ENCODE measurements at regions not wholly inside any gene's neighbourhood (a gene's known extent, or its start where the extent isn't known, plus 50 kb on each side); places are given as distances from the start of the nearest gene placed in this dataset.

DNA sequence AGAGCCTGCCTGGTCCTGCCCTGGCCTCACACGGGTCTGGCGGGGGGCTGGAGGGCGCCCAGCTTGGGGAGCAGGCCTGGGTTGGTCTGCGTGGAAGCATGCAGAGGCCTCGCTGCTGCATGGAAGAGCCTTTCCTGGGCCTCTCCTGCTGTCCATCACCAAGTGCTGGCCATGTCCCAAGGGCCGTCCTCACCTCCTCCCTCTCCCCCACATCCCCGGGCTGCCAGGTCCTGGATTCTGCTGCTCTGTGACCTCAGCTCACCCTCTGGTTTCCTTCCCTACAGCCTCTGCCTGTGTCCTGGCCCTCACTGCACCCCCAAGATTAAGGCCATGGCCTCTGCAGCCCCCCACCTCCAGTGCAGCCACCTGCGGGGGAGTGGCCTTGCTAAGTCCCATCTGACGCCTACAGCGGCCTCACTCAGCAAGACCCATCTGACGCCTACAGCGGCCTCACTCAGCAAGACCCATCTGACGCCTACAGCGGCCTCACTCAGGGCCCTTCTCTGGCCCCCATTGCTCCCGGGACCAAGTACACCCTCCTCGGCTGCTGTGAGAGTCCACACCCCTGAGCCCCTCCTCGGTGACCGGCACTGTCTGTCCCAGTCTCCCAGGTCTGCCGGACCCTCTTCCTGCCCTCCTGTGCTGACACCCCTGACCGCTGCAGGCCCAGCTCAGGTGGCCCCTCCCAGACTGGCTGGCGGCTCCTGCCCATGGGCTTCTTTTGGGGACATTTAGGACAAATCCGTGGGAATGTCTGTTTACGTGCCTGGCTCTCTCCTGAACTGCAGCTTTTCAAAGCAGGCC lies 119.5 kb upstream of the B3GAT1 start:
- no peak for DNase-seq (ENCODE audit: low read depth)

DNA sequence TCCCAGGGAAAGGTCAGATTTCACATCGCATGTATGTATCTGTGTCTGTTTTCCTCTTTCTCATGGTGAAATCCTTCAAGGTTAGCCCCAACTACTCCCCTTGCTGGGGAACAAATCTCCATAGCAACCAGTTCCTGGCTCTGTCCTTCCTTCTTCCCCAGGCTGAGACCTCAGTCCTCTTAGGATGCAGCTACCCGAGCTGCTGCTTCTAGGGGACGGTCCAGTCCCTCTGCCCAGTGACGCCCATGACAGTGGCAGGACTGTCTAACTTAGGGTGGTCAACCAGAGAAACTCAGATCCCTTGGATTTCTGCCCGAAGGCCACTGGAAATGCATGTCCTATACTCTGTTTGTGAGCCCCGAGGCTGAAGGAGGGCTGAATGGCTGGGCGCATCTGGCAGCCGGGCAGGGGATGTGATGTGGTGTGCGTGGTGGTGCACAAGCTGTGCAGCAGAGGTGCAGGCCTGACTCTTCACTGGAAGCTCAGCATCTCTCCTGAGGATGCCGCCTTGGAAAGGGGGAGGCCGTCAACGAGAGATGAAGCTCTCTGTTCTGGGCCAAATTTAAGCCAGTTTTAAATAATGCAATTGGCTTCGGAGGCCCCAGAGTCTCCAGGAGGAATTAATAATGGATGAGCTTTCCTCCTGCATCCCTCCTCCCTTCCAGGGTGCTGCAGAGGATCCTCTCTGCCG lies 118.7 kb upstream of the B3GAT1 start:
- no peak for DNase-seq (ENCODE audit: low read depth)

DNA sequence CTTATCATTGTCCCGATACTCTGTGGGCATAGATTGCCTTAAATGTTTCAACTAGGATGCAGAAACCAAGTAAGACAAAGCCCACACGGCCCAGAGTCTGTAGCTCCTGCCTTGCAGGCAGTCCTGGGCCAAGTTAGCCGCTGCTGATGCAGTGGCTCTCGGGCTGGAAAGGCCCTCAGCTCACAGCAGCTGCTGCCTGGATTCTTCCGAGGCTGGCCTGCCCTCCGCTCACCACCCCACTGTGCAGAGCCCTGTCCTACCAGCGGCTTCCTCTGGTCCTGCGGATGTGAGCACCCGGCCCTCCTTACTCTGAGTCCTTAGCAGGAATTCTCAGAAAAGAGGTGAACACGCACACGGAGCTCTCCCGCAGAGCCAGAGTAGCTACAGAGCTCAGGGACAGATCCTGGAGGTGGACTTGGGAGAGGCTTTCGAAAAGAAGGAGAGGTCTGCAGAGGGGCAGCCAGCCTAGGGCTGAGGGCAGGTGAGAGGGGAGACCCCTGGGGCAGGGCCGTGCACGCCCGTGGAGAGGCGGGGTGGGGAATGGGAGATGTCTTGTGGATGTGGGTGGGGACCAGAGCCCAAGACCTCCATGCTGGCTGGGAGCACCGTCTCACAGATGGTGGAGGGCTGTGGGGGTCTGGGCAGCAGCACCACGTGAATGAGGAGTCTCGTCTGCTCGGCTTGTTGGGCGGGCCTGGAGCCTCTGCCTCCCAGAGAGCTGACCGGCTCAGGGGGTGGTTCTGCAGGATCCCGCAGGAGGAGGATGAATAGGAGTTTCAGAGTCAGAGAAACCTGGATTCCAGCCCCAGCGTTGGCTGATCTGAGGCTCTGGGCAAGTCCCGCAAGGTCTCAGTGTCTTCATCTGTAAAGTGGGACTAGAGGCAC lies 117.4 kb upstream of the B3GAT1 start:
- no peak for DNase-seq (ENCODE audit: low read depth)

DNA sequence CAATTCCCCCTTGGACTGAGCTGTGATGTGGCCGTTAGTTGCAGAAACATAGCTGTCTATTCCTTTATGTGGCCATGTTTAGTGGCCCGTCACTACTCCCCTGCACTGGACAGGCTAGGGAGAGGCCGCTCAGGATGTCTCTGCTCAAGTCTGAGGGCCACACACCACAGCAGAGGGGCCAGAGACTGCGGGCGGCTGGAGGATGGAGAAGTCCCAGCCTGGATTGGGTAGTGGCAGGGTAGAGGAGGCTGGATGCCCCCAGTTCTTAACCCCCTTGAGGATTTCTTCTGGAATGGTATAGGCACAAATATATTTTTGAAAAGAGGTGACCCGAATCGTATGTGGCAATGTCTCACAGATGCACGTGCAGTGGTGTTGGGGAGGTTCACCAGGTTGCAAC lies 116.4 kb upstream of the B3GAT1 start:
- DNase-seq (ENCODE audit: low read depth): no peak

DNA sequence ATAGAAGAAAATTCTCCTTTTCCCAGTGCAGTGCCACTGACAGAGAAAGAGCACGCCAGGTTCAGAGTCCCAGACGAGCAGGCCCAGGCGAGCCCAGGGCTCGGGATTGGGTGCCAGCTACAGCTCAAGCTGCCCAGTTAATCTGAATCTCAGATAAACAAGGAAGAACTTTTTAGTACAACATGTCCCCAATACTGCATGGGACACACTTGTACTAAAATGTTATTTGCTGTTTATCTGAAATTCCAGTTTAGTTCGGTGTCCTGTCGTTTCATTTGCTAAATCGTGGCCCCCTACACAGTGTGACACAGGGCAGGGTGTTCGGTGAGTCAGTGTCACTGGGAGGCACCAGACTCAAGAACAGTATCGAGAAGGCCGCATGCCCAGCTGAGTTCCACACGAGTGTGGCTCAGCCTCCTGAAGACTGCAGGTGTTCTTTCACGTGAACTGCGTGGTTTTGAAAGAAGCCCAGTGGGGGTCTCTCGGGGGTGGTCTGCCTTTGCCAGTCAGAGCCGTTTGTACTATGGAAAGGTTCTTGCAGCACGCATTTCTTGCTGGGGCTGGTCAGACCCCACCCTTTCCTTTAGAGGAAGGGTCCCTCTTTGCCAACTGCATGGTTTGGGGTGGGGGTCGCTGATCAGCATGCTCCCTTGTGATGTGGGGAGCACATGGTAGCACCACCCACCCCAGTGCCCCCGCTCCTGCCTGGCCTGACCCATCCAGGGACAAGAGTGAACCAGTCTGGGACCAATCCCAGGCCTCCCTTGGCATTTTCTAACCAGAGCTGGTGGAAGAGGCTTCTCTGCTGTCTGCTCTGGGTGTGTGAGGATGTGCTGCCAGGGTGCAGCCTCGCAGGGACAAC lies 115.6 kb upstream of the B3GAT1 start:
- DNase-seq (ENCODE audit: low read depth): no peak

DNA sequence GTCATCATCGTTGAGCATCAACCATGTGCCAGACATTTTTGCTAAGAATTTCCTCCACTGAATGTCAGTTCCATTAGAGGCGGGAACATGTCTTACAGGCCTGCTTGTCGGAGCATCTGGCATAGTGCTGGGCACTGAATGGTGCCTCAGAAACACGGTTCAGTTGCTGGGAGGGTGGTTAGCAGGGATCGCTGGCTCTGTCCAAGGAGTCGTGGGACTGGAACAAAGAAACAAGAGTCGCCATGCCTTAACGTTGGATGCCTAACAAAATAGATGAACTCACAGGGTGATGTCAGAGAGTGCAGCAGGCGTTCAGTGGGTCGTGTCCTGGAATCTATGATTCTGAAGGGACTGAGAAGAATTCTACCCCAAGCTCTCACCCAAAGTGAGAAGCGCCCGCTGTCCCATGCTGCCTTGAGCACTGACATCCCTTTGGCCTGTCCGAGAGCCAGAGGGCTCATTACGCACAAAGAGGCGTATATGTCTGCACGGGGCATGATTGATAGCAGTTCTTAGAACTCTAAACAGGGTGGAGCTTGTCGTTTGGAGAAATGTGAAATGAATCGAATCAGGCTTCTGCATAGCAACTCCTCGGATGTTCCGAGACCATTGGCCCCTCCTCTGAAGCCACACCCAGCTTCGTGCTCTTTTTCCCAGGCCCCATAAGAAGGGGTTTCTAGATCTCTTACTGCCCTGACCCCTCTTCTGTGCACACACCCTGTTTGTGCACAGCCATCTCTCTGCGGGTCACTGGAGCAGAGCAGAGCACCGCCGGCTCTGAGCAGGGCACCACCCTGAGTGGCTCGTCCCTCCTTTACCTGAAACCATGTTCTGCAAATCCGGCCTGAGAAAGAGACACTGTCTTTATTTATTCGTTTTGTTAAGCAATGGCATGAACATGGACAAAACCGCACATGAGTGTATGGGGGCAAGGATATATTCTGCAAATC lies 113.1 kb upstream of the B3GAT1 start:
- no peak for DNase-seq (ENCODE audit: low read depth)

DNA sequence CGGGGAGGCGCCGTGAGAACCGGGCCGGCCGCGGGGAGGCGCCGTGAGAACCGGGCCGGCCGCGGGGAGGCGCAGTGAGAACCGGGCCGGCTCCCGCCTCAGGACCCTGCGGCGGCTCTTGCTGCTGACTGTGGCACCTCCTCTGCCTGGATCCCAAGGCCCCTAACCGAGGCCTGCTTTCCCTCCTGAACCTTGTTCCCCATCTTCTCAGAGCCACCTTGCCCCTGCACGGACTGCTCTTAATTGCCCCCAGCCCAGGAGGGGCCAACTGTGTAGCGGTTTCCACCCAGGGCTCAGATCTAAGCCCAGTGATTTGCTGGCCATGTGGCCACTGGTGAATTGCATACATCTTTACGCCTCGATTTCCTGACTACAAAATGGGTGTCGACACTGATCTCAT lies 112.2 kb upstream of the B3GAT1 start:
- DNase-seq (ENCODE audit: low read depth): no peak

DNA sequence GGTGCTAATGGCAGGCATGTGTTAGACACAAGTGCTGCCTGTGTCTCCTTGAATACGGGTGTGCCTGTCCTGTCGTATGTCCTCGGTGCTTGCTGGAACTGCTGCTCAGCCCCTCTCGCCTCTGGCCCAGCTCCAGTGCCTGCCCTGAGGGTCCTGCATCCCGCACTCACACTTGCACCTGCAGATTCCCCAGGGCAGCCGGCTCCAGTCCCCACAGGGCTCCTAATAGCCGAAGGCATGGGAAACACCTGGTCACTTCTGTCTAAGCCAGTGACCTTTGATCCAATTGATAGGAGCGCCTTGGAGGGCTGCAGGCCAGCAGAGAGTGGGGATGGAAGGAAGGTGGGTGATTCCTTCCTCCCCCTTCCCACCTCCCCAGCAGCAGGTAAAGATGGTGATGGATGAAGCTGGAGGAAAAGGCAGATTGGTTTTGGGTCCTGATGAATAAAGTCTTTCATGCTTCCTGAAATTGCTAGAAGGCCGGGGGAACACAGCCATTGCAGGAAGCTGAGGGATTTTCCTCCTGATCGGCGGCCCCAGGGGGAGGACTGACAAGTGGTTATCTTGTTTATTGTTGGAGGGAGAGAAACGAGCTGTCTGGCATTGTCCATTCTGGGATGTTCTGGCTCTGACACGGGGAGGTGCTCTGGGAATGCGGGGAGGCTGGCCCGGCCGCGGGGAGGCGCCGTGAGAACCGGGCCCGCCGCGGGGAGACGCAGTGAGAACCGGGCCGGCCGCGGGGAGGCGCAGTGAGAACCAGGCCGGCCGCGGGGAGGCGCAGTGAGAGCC lies 110.9 kb upstream of the B3GAT1 start:
- no peak for DNase-seq (ENCODE audit: low read depth)

DNA sequence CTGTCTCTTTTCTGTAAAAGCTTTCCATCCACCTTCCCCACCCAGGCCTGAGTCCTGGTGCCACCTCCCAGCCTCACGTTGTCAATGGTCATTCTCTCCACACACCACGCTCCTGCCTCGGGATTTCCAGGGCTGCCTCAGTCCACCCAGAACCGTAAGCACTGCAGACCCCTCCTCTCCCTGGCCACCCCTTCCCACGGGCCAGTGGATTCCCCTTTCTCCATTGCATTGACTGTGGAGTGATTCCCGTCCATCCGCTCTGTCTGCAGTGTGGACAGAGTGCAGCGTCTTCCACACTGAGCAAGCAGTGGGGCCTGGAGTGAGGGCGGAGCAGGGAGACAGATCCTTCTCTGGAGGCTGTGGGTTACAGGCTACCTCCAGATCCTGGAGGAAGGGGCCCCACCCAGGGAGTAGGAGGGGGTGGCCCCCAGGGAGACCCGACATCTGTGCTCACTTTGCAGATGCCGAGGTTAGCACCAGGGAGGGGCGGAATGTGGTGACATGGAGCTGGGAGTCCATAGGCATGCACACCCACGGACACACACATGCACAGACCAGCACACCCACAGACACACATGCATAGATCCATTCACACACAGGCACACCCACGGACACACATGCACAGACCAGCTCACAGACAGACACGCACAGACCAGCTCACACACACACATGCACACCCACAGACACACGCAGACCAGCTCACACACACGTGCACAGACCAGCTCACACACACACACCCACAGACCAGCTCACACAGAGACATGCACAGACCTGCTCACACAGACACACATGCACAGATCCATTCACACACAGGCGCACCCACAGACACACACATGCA lies 109.6 kb upstream of the B3GAT1 start:
- DNase-seq (ENCODE audit: low read depth): no peak

DNA sequence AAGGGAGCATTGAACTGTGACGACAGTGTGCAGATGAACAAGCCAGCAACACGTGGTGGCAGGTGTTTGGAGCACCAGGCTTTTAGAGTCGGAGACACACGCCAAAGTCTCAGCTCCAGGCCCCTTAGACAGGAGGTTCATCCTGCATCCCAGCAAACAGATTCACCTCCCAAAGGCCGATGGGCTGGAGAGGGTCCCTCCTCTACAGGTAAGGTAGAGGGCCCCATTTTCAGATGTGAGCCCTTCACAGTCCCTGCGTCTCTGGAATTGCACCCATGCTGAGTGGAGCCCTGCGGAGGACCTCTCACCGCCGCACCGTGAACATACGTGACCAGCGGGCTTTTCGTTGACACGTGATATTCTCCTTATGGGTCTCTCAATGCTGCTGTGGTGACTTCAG lies 109.0 kb upstream of the B3GAT1 start:
- no peak for DNase-seq (ENCODE audit: low read depth)

DNA sequence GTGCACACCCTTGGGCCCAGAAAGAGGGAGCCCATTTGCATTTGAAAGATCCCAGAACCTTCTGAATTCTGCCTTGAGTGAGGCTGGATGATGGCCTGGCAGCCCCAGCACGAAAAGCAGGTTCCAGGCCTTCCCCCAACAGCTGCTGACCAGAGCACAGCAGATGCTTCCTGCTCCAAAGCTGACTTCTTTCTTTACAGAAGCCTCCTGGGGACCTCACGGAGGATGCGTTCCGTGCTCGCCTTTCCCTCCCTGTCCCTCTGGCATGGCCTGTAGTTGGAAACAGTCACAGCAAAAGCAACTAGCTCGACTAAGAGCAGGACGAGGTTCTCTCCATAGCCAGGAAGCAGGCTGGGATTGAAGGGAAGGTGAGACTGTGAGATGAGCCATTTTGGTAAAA lies 107.7 kb upstream of the B3GAT1 start:
- no peak for DNase-seq (ENCODE audit: low read depth)

DNA sequence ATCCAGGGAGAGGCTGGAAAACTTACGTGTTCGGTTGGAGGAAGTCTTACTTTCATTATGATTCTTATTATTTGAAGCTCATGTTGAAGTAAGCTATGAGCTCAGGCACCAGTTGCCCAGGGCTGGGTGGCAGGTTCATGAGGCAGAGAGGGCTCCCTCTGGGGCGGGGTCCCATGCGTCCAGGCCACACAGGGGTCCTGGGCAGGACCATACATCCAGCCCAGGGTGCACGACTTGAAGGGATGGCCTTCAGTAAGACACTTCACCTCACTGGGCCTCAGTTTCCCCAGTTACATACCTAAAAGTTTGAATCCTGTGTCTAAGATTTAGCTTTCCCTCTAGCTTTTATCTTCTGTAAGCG lies 107.3 kb upstream of the B3GAT1 start:
- DNase-seq (ENCODE audit: low read depth): no peak

DNA sequence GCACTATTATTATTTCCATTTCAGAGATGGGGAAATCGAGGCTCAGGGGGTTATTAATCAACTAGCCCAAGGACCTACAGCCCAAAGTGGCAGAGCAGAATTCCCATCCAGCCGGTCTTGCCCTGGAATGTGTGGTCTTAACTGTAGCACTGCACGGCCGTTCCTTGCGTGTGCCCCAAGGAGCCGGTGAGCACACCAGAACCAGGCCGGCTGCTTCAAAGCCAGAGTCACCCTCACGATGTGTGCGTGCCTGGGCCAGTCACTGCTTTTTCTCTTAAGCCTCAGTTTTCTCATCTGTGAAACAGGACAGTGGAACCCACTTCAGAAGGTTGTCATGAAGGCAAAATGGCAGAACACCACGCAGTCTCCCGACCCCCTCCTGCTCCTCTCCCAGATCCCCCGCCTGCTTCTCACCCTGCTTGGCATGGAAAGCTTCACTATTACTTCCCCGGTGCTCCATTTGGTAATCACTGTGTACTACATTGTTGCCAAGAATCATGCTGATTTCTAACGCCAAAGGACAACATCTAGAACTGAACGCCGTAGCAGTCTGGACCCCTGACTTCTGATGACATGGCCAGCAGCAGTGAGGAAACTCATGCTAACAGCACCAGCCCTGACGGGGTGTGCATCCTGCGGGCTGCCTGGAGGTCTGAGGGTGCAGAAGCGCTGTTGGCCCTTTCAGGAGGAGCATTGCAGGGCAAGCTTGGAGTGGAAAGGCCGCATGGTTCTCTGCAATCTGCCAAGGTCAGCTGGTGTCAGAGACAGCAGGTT lies 106.8 kb upstream of the B3GAT1 start:
- no peak for DNase-seq (ENCODE audit: low read depth)

DNA sequence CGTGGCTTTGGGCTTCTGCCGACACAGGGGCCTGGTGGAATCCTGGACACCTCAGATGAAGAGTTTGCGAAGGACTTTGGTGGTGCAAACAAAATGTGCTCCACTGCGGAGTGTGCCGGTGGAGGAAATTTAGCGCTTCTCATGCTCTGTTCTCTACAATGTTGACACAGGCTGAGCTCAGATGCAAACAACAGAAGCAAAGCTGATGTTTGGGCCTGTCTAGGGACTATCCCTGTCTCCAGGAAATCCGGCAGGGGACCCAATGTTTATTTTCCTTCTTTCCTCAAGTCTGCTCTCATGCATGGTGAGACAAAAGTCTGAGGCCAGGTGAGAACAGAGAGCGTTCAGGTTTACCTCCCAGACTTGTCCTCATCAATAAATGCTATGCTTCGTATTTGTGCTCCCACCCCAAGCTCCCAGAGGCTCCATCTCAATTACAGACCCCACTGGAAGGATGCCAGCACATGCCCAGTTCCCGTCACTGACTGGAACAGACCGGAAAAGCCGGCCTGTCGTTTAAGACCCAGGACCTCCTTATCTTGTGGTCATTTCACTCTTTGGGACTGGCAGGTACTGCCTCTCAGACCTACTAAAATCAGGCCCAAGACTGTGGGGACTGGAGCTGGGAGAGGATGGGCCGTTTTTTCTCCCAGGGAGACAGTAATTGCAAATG lies 105.7 kb upstream of the B3GAT1 start:
- DNase-seq (ENCODE audit: low read depth): no peak

DNA sequence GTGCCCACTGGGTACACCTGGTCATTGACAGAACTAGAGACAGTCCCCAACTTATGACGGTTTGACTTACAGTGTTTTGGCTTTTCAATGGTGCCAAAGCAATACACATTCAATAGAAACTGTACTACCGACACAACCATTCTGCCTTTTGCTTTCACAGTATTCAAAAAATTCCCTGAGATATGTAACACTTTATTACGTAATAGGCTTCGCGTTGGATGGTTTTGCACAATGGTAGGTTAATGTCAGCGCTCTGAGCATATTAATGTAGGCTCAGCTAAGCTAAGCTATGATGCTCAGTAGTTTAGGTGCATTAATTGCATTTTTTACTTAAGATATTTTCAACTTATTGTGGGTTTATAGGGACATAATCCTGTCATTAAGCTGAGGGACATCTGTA lies 105.1 kb upstream of the B3GAT1 start:
- DNase-seq (ENCODE audit: low read depth): no peak

DNA sequence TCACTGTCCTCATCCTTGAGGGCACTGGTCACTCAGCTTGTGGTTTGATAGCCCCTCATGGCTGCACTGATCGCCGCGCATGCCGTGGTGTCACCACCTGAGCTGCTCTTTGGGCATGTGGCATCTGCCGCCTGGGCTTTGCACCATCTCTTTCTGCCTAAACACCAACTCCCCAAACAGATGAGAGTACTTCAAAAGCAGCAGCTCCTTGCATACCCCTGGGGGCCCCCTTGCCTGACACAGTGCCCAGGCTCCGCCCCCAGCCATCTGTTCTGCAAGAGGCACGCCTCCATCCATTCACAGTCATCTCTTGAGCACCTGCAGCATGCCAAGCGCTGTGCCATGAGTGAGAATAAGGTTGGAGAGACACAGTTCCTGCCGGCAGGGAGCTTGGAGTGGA lies 104.5 kb upstream of the B3GAT1 start:
- DNase-seq (ENCODE audit: low read depth): no peak

DNA sequence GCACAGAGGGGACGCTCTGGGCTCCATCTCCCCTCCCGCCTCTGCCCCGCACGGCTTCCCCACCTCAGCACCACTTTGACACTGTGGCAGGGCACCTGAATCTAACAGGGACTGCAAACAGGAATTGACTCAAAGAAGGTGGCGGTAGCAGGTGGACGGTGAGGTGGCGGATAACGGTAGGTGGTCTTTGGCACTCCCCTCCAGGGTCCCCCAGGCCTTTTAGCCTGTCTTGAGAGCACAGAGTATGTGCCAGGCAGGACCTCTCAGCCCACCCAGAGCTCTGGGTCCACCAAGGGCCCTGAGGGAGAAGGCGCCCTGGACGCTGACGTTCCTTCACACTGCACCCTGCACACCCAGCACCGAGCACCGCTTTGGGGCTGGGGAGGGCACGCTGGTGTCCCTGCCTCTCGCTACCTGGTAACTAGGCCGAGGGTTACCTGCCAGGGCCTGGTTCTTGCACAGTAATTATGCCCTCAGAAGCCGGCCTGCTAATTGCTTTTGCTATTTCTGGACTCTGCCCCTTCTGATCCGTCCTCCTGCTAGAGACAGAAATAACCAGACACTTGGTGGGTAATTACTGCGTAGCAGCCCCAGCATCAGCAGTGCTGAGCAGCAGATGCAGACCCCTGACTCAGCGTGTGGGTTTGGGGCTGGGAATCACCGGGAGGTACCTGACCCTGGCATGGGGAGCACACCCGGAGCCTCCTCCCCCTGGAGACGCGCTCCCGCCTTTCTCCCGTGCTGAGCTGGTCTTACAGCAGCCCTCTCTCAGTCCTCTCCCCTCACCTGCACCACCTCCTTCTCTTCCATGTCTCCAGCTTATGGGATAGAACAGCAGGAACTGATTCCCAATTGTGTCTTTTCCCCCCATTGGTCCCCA lies 103.3 kb upstream of the B3GAT1 start:
- no peak for DNase-seq (ENCODE audit: low read depth)
